H1 (cell line): ENCODE measurements at regions not wholly inside any gene's neighbourhood (a gene's known extent, or its start where the extent isn't known, plus 50 kb on each side); places are given as distances from the start of the nearest gene placed in this dataset.

Experiments used
- CTCF ChIA-PET: fragments of 300-600 bp; sonication (Branson Sonifier 250); formaldehyde crosslinking; loops from one replicate; lab custom pipeline; 2021; ENCODE audit not compliant: partially characterized antibody; lab: Charles Lee
- POLR2A ChIA-PET: fragments of 300-600 bp; sonication (Branson Sonifier 250); formaldehyde crosslinking; loops from one replicate; lab custom pipeline; 2021; ENCODE audit warnings: inconsistent platforms; ENCODE audit not compliant: partially characterized antibody; lab: Charles Lee
- DNase-seq, 2 experiments: peaks; one replicate each; pipeline versions ENCODE4 v3.0.0 to v3.0.0-alpha.2; 2010 to 2022; ENCODE audit warnings: low spot score in 2 of 2, low read depth in 1 of 2, mixed read lengths in 1 of 2
- FAIRE-seq: peaks from 2 replicates; lab custom pipeline; 2011; peaks lifted over from hg19 to GRCh38; lab: Jason Lieb, UNC
- H2AFZ ChIP-seq: 2 replicates; pipeline ENCODE4 v1.8.1; 2012; ENCODE audit warnings: low read length, inconsistent platforms
- H2AK5ac ChIP-seq: 2 replicates; pipeline ENCODE4 v1.6.1; 2013; ENCODE audit warnings: low read depth, low read length
- H2BK120ac ChIP-seq: replicated peaks from 2 replicates; pipeline ENCODE3; 2013; ENCODE audit warnings: low read depth, low read length, inconsistent platforms
- H2BK12ac ChIP-seq: 2 replicates; pipeline ENCODE4 v1.6.1; 2013; ENCODE audit warnings: low read depth, low read length
- H2BK15ac ChIP-seq: 2 replicates; pipeline ENCODE4 v1.6.1; 2013; ENCODE audit warnings: low read length
- H2BK20ac ChIP-seq: 2 replicates; pipeline ENCODE4 v1.6.1; 2013; ENCODE audit warnings: low read length
- H2BK5ac ChIP-seq: 2 replicates; pipeline ENCODE4 v1.6.1; 2013; ENCODE audit warnings: low read depth, low read length
- H3K14ac ChIP-seq: 2 replicates; pipeline ENCODE4 v1.6.1; 2013; ENCODE audit warnings: inconsistent platforms; ENCODE audit not compliant: insufficient read length
- H3K18ac ChIP-seq: 2 replicates; pipeline ENCODE4 v1.6.1; 2013; ENCODE audit warnings: low read length; ENCODE audit errors: extremely low read depth
- H3K23ac ChIP-seq: 2 replicates; pipeline ENCODE4 v1.6.1; 2013; ENCODE audit warnings: inconsistent platforms; ENCODE audit not compliant: insufficient read length
- H3K23me2 ChIP-seq: 2 replicates; pipeline ENCODE4 v1.6.1; 2013; ENCODE audit warnings: low read depth, low read length
- H3K27ac ChIP-seq: 2 replicates; pipeline ENCODE4 v1.6.1; 2011; ENCODE audit warnings: low read depth, low read length, inconsistent platforms
- H3K27me3 ChIP-seq, 4 experiments: replicated peaks in 1 of 4; 1 replicate in 1 of 4; 2 replicates in 3 of 4; pipeline versions ENCODE4 v1.6.1 to v1.8.1; 2011 to 2013; ENCODE audit warnings: low read length in 3 of 4, mild to moderate bottlenecking in 3 of 4, inconsistent platforms in 2 of 4, mixed read lengths in 2 of 4, moderate library complexity in 1 of 4; ENCODE audit not compliant: control insufficient read depth in 3 of 4, insufficient read depth in 3 of 4; ENCODE audit errors: extremely low read depth in 1 of 4
- H3K36me3 ChIP-seq, 4 experiments: 2 replicates each; pipeline versions ENCODE4 v1.6.1 to v1.8.1; 2011 to 2013; ENCODE audit warnings: mild to moderate bottlenecking in 4 of 4, low read length in 3 of 4, moderate library complexity in 2 of 4, control low read depth in 1 of 4, inconsistent platforms in 1 of 4; ENCODE audit not compliant: insufficient read depth in 4 of 4, control insufficient read depth in 2 of 4
- H3K4ac ChIP-seq: replicated peaks from 2 replicates; pipeline ENCODE3; 2013; ENCODE audit warnings: low read length, low read depth, mixed read lengths, inconsistent platforms; ENCODE audit not compliant: insufficient read length
- H3K4me1 ChIP-seq, 4 experiments: replicated peaks in 1 of 4; 1 replicate in 1 of 4; 2 replicates in 3 of 4; pipeline versions ENCODE4 v1.6.1 to v1.8.1; 2011 to 2013; ENCODE audit warnings: low read length in 3 of 4, inconsistent platforms in 2 of 4, mixed read lengths in 1 of 4; ENCODE audit not compliant: insufficient read depth in 4 of 4, control insufficient read depth in 3 of 4
- H3K4me2 ChIP-seq, 2 experiments: 2 replicates each; pipeline versions ENCODE4 v1.6.1 to v1.8.1; 2011 to 2013; ENCODE audit warnings: low read depth in 2 of 2, low read length in 2 of 2, control low read depth in 1 of 2, inconsistent platforms in 1 of 2, mild to moderate bottlenecking in 1 of 2; ENCODE audit not compliant: insufficient read depth in 1 of 2
- H3K4me3 ChIP-seq, 4 experiments: fragments of 200-600, 300-600 bp in 1 of 4; sonication (generic), shearing (Covaris generic), sonication (Bioruptor Twin) in 1 of 4; 2 replicates each; pipeline versions ENCODE4 v1.5.1 to v1.8.1; 2011 to 2016; ENCODE audit warnings: low read length in 4 of 4, low read depth in 3 of 4, control low read depth in 2 of 4, inconsistent platforms in 2 of 4, mild to moderate bottlenecking in 2 of 4, mixed read lengths in 1 of 4, moderate library complexity in 1 of 4; ENCODE audit not compliant: insufficient read depth in 2 of 4; ENCODE audit errors: extremely low read depth in 1 of 4
- H3K56ac ChIP-seq: replicated peaks from 2 replicates; pipeline ENCODE3; 2013; ENCODE audit warnings: low read depth, mild to moderate bottlenecking, mixed read lengths, low read length, inconsistent platforms; ENCODE audit not compliant: insufficient read length
- H3K79me1 ChIP-seq: 2 replicates; pipeline ENCODE4 v1.6.1; 2013; ENCODE audit warnings: low read depth, low read length, control low read depth
- H3K79me2 ChIP-seq, 2 experiments: 2 replicates each; pipeline versions ENCODE4 v1.6.1 to v1.8.1; 2012 to 2013; ENCODE audit warnings: low read length in 2 of 2, mild to moderate bottlenecking in 2 of 2, inconsistent platforms in 1 of 2; ENCODE audit not compliant: insufficient read depth in 2 of 2, control insufficient read depth in 1 of 2
- H3K9ac ChIP-seq, 4 experiments: replicated peaks in 1 of 4; 1 replicate in 1 of 4; 2 replicates in 3 of 4; pipeline versions ENCODE4 v1.6.1 to v1.8.1; 2011 to 2013; ENCODE audit warnings: low read depth in 3 of 4, low read length in 3 of 4, control low read depth in 2 of 4, mild to moderate bottlenecking in 2 of 4, moderate library complexity in 2 of 4, inconsistent platforms in 1 of 4; ENCODE audit errors: extremely low read depth in 1 of 4
- H3K9me3 ChIP-seq, 2 experiments: 2 replicates each; pipeline versions ENCODE4 v1.6.1 to v1.8.1; 2012 to 2013; ENCODE audit warnings: mild to moderate bottlenecking in 2 of 2, moderate library complexity in 2 of 2, control low read depth in 1 of 2, inconsistent platforms in 1 of 2, low read depth in 1 of 2, low read length in 1 of 2, mixed read lengths in 1 of 2; ENCODE audit not compliant: insufficient read depth in 2 of 2
- H4K20me1 ChIP-seq, 2 experiments: replicated peaks in 1 of 2; 2 replicates each; pipeline versions ENCODE3 to v1.8.1; 2011 to 2013; ENCODE audit warnings: inconsistent platforms in 2 of 2, low read length in 2 of 2, mild to moderate bottlenecking in 1 of 2; ENCODE audit not compliant: insufficient read depth in 2 of 2, control insufficient read depth in 1 of 2
- H4K5ac ChIP-seq: 2 replicates; pipeline ENCODE4 v1.6.1; 2013; ENCODE audit warnings: low read length, low read depth, mixed read lengths, inconsistent platforms; ENCODE audit not compliant: insufficient read length
- H4K8ac ChIP-seq: 2 replicates; pipeline ENCODE4 v1.8.0; 2013; ENCODE audit warnings: mild to moderate bottlenecking, moderate library complexity, low read length, inconsistent platforms; ENCODE audit not compliant: insufficient read depth; ENCODE audit errors: extremely low read depth
- H4K91ac ChIP-seq: replicated peaks from 2 replicates; pipeline ENCODE3; 2013; ENCODE audit warnings: low read length, mixed read lengths, inconsistent platforms; ENCODE audit not compliant: insufficient read length
- ATF2 ChIP-seq: IDR thresholded peaks from 2 replicates; pipeline ENCODE4 v1.6.1; 2012; ENCODE audit warnings: low read length, inconsistent platforms
- BACH1 ChIP-seq: IDR thresholded peaks from 2 replicates; pipeline ENCODE4 v1.6.1; 2012; ENCODE audit warnings: low read length, improper control_type of control experiment
- CEBPB ChIP-seq: IDR thresholded peaks from 2 replicates; pipeline ENCODE4 v1.6.1; 2012; ENCODE audit warnings: low read depth, low read length
- CREB1 ChIP-seq: IDR thresholded peaks from 2 replicates; pipeline ENCODE4 v1.6.1; 2012; ENCODE audit warnings: inconsistent platforms
- E2F6 ChIP-seq: IDR thresholded peaks from 2 replicates; pipeline ENCODE4 v1.6.1; 2012; ENCODE audit warnings: inconsistent platforms
- JUN ChIP-seq: IDR thresholded peaks from 2 replicates; pipeline ENCODE4 v1.6.1; 2011; ENCODE audit warnings: low read depth, mild to moderate bottlenecking, improper control_type of control experiment, low read length
- JUND ChIP-seq: IDR thresholded peaks from 2 replicates; pipeline ENCODE4 v1.6.1; 2011; ENCODE audit warnings: mild to moderate bottlenecking, improper control_type of control experiment, low read length
- KDM5A ChIP-seq: fragments of 200-600 bp; IDR thresholded peaks from 2 replicates; pipeline ENCODE4 v1.7.1; 2012; ENCODE audit warnings: mild to moderate bottlenecking, low read length, inconsistent platforms, mixed read lengths
- MAX ChIP-seq: IDR thresholded peaks from 2 replicates; pipeline ENCODE4 v1.6.1; 2012; ENCODE audit warnings: inconsistent platforms
- NRF1 ChIP-seq: IDR thresholded peaks from 2 replicates; pipeline ENCODE4 v1.6.1; 2011; ENCODE audit warnings: mild to moderate bottlenecking, low read depth, low read length, improper control_type of control experiment
- POLR2A ChIP-seq, 2 experiments: IDR thresholded peaks; 1 replicate in 1 of 2; 2 replicates in 1 of 2; pipeline ENCODE4 v1.6.1; 2011; ENCODE audit warnings: low read depth in 2 of 2, low read length in 2 of 2, mild to moderate bottlenecking in 2 of 2; ENCODE audit errors: control extremely low read depth in 1 of 2
- RAD21 ChIP-seq, 2 experiments: IDR thresholded peaks in 1 of 2; conservative IDR thresholded peaks in 1 of 2; 2 replicates each; pipeline ENCODE4 v1.6.1; 2011; ENCODE audit warnings: low read depth in 2 of 2, low read length in 2 of 2, improper control_type of control experiment in 1 of 2, inconsistent platforms in 1 of 2, mild to moderate bottlenecking in 1 of 2, moderate library complexity in 1 of 2
- SP1 ChIP-seq: IDR thresholded peaks from 2 replicates; pipeline ENCODE4 v1.6.1; 2011; ENCODE audit warnings: low read depth, low read length
- YY1 ChIP-seq: IDR thresholded peaks from 2 replicates; pipeline ENCODE4 v1.6.1; 2011; ENCODE audit warnings: low read depth, mild to moderate bottlenecking, low read length
- WGBS, 2 experiments: shearing (Covaris generic) in 1 of 2; methylation state at CpG; one replicate each; pipeline versions ENCODE4 v1.1.6 to v1.1.7; 2013 to 2015; ENCODE audit warnings: low lambda C conversion rate in 2 of 2, mixed read lengths in 2 of 2, inconsistent platforms in 1 of 2, low coverage in 1 of 2, missing lambda C conversion rate in 1 of 2; ENCODE audit not compliant: insufficient replicate concordance in 2 of 2, insufficient coverage in 1 of 2, insufficient read length in 1 of 2; ENCODE audit errors: extremely low coverage in 1 of 2, missing lambda C conversion rate in 1 of 2; 5-methylcytosine and 5-hydroxymethylcytosine counted together

GRCh38 chrX:20593836-20594235, 327.1 kb upstream of the RPS6KA3 start:
- H3K4me1 ChIP-seq: no peaks in the 10 kb centered on the region; a peak in 3 of 7 replicates
- H2BK12ac ChIP-seq: no peak overlapping the region
- no peaks in the 10 kb centered on the region for H3K9me3 ChIP-seq
- no peaks in the 10 kb centered on the region for H3K79me2 ChIP-seq
- POLR2A ChIA-PET: no interaction called here
- H3K4ac ChIP-seq: no peak overlapping the region
- H3K23me2 ChIP-seq: no peaks in the 10 kb centered on the region
- no peaks in the 10 kb centered on the region for H3K79me1 ChIP-seq
- no peak overlapping the region for H3K4me3 ChIP-seq
- no peak overlapping the region for H3K4me2 ChIP-seq
- no peak overlapping the region for H2AK5ac ChIP-seq
- CTCF ChIA-PET: interaction anchor here (0.7 to 1.3 kb wide), 2 partner anchors 9 to 10 kb away, joined by 3 to 4 read pairs; no protein-coding TSS in a partner anchor
- no peaks in the 10 kb centered on the region for H4K20me1 ChIP-seq
- no peak overlapping the region for H3K56ac ChIP-seq
- DNase-seq (no peak), FAIRE-seq (no peak)
- no peak overlapping the region for H3K18ac ChIP-seq
- no peak overlapping the region for H4K5ac ChIP-seq
- H4K91ac ChIP-seq: no peak overlapping the region
- 85% methylated on average over 2 of the region's 2 CpGs; no CpG with 5 or more reads in 1 of the 2 experiments for WGBS, 2 experiments
- H2BK120ac ChIP-seq: no peak overlapping the region
- H2BK20ac ChIP-seq: no peak overlapping the region
- H3K36me3 ChIP-seq: no peaks in the 10 kb centered on the region
- H3K27ac ChIP-seq: no peak overlapping the region
- no peak overlapping the region for H3K14ac ChIP-seq
- no peak overlapping the region for H2BK5ac ChIP-seq
- no peak overlapping the region for H2BK15ac ChIP-seq
- H4K8ac ChIP-seq: no peak overlapping the region
- no peaks in the 10 kb centered on the region for H3K27me3 ChIP-seq
- no peak overlapping the region for H3K9ac ChIP-seq
- H3K23ac ChIP-seq: no peak overlapping the region
- no peak overlapping the region for H2AFZ ChIP-seq
- TF ChIP-seq E2F6 (no peak), CEBPB (no peak), NRF1 (no peak), POLR2A (IDR thresholded peaks at IDR 0.05; ENCODE audit: control extremely low read depth in 1 of 2, low read depth in 2 of 2, low read length in 2 of 2) (no peak), MAX (no peak), BACH1 (no peak), KDM5A (no peak), CREB1 (no peak), JUN (no peak), ATF2 (no peak), YY1 (no peak), SP1 (no peak), JUND (no peak), RAD21 (IDR thresholded peaks at IDR 0.05 in 1 of 2, conservative IDR thresholded peaks at IDR 0.05 in 1 of 2; ENCODE audit: low read depth in 2 of 2, low read length in 2 of 2) (no peak)
